ENCODE measurements at regions not wholly inside any gene's neighbourhood (a gene's known extent, or its start where the extent isn't known, plus 50 kb on each side); places are given as distances from the start of the nearest gene placed in this dataset.
"Not testable (repeated sequence)": the region's sequence is repeated elsewhere in the genome, so short reads cannot be mapped to it uniquely, and the experiment has no call there.

GRCh38 chr6:58003417-58004167 lies 686.2 kb downstream of the PRIM2 start:
- not testable (repeated sequence) for H3K36me3 ChIP-seq (ENCODE audit: control insufficient read depth, insufficient read depth, low read length); H3K4me3 ChIP-seq (ENCODE audit: low read depth, low read length); H3K27me3 ChIP-seq (ENCODE audit: control insufficient read depth, insufficient read depth, low read length); FAIRE-seq
- DNase-seq (ENCODE audit: low read depth), result peak; percentile 6
- TF ChIP-seq, protein P1, sequence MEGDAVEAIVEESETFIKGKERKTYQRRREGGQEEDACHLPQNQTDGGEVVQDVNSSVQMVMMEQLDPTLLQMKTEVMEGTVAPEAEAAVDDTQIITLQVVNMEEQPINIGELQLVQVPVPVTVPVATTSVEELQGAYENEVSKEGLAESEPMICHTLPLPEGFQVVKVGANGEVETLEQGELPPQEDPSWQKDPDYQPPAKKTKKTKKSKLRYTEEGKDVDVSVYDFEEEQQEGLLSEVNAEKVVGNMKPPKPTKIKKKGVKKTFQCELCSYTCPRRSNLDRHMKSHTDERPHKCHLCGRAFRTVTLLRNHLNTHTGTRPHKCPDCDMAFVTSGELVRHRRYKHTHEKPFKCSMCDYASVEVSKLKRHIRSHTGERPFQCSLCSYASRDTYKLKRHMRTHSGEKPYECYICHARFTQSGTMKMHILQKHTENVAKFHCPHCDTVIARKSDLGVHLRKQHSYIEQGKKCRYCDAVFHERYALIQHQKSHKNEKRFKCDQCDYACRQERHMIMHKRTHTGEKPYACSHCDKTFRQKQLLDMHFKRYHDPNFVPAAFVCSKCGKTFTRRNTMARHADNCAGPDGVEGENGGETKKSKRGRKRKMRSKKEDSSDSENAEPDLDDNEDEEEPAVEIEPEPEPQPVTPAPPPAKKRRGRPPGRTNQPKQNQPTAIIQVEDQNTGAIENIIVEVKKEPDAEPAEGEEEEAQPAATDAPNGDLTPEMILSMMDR (IDR thresholded peaks at IDR 0.05; ENCODE audit: insufficient read depth, low read length, severe bottlenecking), result peak; percentile 31

GRCh38 chr6:58007334-58008000 lies 690.0 kb downstream of the PRIM2 start:
- not testable (repeated sequence) for H3K36me3 ChIP-seq (ENCODE audit: control insufficient read depth, insufficient read depth, low read length); FAIRE-seq; H3K27me3 ChIP-seq (ENCODE audit: control insufficient read depth, insufficient read depth, low read length); DNase-seq (ENCODE audit: low read depth); H3K4me3 ChIP-seq (ENCODE audit: low read depth, low read length)

DNA sequence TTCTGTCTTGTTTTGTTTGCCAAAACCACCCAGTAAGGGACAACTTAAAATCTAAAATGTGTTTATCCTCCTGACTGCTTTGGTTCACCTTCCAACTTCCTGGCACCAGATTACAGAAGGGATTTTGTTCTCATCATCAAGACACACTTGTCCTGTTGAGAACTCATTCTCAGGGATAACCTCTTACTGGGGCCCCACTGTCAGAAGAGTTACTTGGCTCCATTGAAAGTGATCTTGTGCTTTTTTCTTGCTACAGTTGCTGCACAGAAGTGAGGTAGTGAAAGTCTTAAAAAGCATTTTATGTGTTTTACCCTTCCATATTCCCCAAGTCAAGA lies 690.5 kb downstream of the PRIM2 start:
- not testable (repeated sequence) for DNase-seq (ENCODE audit: low read depth); H3K36me3 ChIP-seq (ENCODE audit: control insufficient read depth, insufficient read depth, low read length); H3K4me3 ChIP-seq (ENCODE audit: low read depth, low read length); H3K27me3 ChIP-seq (ENCODE audit: control insufficient read depth, insufficient read depth, low read length); FAIRE-seq

DNA sequence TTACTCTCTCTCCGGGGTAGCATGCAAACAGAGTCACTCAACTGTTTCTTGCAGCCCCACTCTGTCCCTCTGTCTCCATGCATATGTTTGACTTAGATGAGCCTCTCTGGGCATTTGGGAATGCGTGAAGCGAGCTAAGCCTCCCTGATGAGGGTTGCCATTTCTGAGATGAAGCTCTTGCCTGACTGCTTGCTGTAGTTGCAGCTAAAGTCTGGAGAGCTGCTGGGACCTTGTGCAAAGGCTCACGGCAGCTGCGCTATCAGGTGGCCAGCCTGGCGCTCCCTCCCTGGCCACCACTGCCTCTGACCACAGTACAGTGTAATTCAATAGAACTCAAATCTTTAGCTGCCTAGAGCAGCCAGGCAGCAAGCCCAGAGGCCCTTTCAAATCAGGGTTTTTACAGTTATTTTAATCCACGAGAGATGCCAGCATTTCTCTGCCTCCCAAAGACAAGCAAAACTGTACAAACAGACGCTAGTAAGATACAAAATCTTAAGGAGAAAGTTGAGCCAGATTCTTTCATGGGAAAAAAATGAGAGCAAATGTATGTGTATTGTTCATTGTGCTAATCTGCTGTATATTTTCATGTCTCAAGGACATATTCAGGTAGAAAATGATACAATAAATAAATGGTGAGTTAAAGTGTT lies 694.6 kb downstream of the PRIM2 start:
- not testable (repeated sequence) for FAIRE-seq; H3K27me3 ChIP-seq (ENCODE audit: control insufficient read depth, insufficient read depth, low read length); H3K4me3 ChIP-seq (ENCODE audit: low read depth, low read length); DNase-seq (ENCODE audit: low read depth); H3K36me3 ChIP-seq (ENCODE audit: control insufficient read depth, insufficient read depth, low read length)

DNA sequence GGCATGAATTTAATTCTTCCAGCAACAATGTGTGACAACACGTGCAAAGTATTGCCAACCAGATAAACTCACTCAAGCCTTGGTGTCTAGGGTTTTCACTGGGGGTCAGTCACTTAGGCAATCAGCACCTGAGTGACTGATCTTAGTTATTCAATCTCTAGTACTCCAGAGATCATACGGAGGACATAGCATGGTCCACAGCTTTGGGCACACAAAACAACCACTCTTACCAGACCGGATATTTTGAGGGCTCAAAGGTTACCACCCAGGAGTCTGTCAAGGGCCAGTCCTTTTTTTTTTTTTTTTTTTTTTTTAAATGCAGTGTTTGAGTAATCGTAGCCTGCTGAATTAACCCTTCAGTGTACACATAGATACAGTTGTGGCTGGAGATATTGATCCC lies 699.2 kb downstream of the PRIM2 start:
- not testable (repeated sequence) for DNase-seq (ENCODE audit: low read depth); H3K4me3 ChIP-seq (ENCODE audit: low read depth, low read length); H3K27me3 ChIP-seq (ENCODE audit: control insufficient read depth, insufficient read depth, low read length); H3K36me3 ChIP-seq (ENCODE audit: control insufficient read depth, insufficient read depth, low read length)
- peak; percentile 55 for FAIRE-seq

GRCh38 chr6:58028188-58028587 lies 710.8 kb downstream of the PRIM2 start:
- not testable (repeated sequence) for FAIRE-seq; H3K27me3 ChIP-seq (ENCODE audit: control insufficient read depth, insufficient read depth, low read length); H3K4me3 ChIP-seq (ENCODE audit: low read depth, low read length); DNase-seq (ENCODE audit: low read depth); H3K36me3 ChIP-seq (ENCODE audit: control insufficient read depth, insufficient read depth, low read length)

DNA sequence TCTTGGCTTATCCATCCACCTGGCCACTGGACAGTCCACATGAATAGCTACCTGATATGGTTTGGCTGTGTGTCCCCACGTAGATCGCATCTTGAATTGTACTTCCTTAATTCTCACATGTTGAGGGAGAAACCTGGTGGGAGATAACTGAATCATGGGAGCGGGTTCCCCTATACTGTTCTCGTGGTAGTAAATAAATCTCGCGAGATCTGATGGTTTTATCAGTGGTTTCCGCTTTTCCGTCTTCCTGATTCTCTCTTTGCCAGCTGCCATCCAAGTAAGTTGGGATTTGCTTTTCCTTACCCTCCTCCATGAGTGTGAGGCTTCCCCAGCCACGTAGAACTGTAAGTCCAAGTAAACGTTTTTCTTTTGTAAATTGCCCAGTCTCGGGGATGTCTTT lies 720.8 kb downstream of the PRIM2 start:
- H3K4me3 ChIP-seq (ENCODE audit: low read depth, low read length); H3K27me3 ChIP-seq (ENCODE audit: control insufficient read depth, insufficient read depth, low read length); H3K36me3 ChIP-seq (ENCODE audit: control insufficient read depth, insufficient read depth, low read length); FAIRE-seq; DNase-seq (ENCODE audit: low read depth): not testable (repeated sequence)

DNA sequence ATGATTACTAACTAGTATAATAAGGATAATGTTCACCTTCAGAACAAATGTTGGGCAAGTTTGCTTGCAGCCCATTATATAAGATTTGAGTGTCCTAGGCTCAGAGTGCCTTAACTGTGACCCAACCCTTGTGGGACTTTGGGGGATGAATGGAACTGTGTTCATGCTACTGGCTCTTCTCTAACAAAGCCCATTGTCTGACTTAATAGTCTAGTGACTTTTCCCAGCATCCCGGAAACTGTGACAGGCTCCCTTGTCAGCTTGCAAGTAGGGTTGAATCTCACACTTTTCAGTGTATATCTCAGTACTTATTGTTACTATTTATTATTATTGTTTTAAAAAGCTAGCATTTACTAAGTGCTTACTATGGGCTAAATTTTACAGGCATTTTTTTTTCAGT lies 729.2 kb downstream of the PRIM2 start:
- not testable (repeated sequence) for H3K27me3 ChIP-seq (ENCODE audit: control insufficient read depth, insufficient read depth, low read length); FAIRE-seq; DNase-seq (ENCODE audit: low read depth); H3K36me3 ChIP-seq (ENCODE audit: control insufficient read depth, insufficient read depth, low read length); H3K4me3 ChIP-seq (ENCODE audit: low read depth, low read length)

GRCh38 chr6:58047389-58047788 lies 730.0 kb downstream of the PRIM2 start:
- not testable (repeated sequence) for H3K36me3 ChIP-seq (ENCODE audit: control insufficient read depth, insufficient read depth, low read length); H3K27me3 ChIP-seq (ENCODE audit: control insufficient read depth, insufficient read depth, low read length); FAIRE-seq; DNase-seq (ENCODE audit: low read depth); H3K4me3 ChIP-seq (ENCODE audit: low read depth, low read length)

- H3K27me3 ChIP-seq (ENCODE audit: control insufficient read depth, insufficient read depth, low read length); H3K4me3 ChIP-seq (ENCODE audit: low read depth, low read length); H3K36me3 ChIP-seq (ENCODE audit: control insufficient read depth, insufficient read depth, low read length); DNase-seq (ENCODE audit: low read depth); FAIRE-seq: not testable (repeated sequence)
Observed at GRCh38 chr6:58047865-58048264, 730.4 kb downstream of the PRIM2 start.

- not testable (repeated sequence) for H3K4me3 ChIP-seq (ENCODE audit: low read depth, low read length); H3K36me3 ChIP-seq (ENCODE audit: control insufficient read depth, insufficient read depth, low read length); DNase-seq (ENCODE audit: low read depth); H3K27me3 ChIP-seq (ENCODE audit: control insufficient read depth, insufficient read depth, low read length); FAIRE-seq
Observed at GRCh38 chr6:58055465-58056176, 738.2 kb downstream of the PRIM2 start.

DNA sequence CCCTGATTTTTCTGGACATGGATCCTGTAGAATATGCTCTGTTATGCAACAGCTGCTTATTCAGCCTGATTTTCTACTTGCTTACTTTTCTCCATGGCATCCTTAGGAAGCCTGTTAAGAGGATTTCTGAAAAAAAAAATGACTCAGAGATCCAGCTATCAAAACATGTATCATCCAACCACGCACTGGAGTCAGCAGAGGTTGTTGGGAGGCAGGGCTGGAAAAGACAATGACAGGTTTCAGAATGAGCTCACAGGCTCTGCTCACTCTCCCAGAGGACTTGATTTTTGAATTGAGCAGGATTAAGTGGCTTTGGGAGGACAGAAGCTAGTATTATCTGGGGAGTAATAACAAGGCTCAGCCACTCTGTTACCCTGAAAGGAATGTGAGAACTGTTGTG lies 742.3 kb downstream of the PRIM2 start:
- peak; percentile 70 for FAIRE-seq
- not testable (repeated sequence) for H3K4me3 ChIP-seq (ENCODE audit: low read depth, low read length); H3K36me3 ChIP-seq (ENCODE audit: control insufficient read depth, insufficient read depth, low read length); H3K27me3 ChIP-seq (ENCODE audit: control insufficient read depth, insufficient read depth, low read length)
- DNase-seq (ENCODE audit: low read depth), result peak; percentile 56

DNA sequence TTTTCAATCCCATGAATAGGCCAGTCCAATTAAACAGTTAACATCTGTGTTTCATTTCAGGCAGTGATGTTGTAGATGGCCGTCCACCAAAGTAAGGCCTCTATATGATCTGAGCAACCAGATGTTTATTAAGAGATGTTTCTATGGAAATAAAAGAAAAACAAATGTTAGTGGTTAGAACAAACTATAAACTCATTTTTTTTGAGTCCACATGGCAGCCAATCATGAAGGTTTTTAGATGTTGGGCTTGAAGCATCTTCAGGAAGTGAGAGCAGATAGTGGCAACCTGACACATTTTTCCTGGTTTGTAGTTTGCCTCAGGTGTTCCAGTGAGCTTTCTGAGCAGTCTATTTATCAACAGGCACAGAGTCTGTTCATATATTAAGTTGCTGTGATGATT lies 746.1 kb downstream of the PRIM2 start:
- H3K36me3 ChIP-seq (ENCODE audit: control insufficient read depth, insufficient read depth, low read length); DNase-seq (ENCODE audit: low read depth); H3K27me3 ChIP-seq (ENCODE audit: control insufficient read depth, insufficient read depth, low read length); H3K4me3 ChIP-seq (ENCODE audit: low read depth, low read length); FAIRE-seq: not testable (repeated sequence)

Data from bronchial epithelial cell (primary cell).